Suprapubic skin (tissue), 4 donors: ENCODE measurements at regions not wholly inside any gene's neighbourhood (a gene's known extent, or its start where the extent isn't known, plus 50 kb on each side); places are given as distances from the start of the nearest gene placed in this dataset.

Experiments used
- CTCF ChIP-seq, 2 donors: fragments of 200-600 bp in 1 of 2; fragments of 450-650 bp in 1 of 2; sonication (generic) in 1 of 2; IDR thresholded peaks; one replicate each; pipeline ENCODE4 v1.5.1; 2016 to 2019; ENCODE audit warnings: antibody characterized with exemption in 2 of 2, mild to moderate bottlenecking in 1 of 2, moderate library complexity in 1 of 2
- POLR2A ChIP-seq, 2 donors: fragments of 450-650 bp; IDR thresholded peaks; one replicate each; pipeline ENCODE4 v1.6.1; 2017; ENCODE audit warnings: antibody characterized with exemption in 2 of 2, mild to moderate bottlenecking in 2 of 2, moderate library complexity in 2 of 2
- POLR2AphosphoS5 ChIP-seq, 3 donors: sonication (generic); formaldehyde crosslinking; IDR thresholded peaks; one replicate each; pipeline ENCODE4 v1.6.1; 2017; ENCODE audit warnings: antibody characterized with exemption in 3 of 3

DNA sequence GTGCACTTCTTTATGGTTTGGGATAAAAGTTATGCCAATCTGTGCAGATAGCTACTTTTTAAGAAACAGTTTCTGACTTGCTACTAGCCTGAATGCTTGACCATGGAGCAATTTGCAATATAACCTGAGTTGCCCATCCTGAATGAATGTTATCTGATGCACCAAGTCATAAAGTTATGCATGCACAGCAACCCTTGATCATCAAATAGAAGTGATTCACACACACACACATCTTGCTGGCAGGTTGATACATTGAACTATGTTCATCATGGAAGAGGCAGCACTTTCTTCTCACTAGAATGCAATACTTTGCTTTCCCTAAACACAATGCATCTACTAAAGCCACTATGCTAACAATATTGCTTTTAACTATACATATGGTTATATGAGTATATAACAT lies 311.5 kb downstream of the RFC3 start:
- no peak for TF ChIP-seq CTCF (IDR thresholded peaks at IDR 0.05)
- TF ChIP-seq POLR2A (IDR thresholded peaks at IDR 0.05), result no peak
- no peak for TF ChIP-seq POLR2AphosphoS5 (IDR thresholded peaks at IDR 0.05)
